Activated CD4-positive, CD25-positive, alpha-beta regulatory T cell treated with anti-CD3 and anti-CD28 coated beads, Interleukin-2, amount 50 U/mL, for 24 hours (primary cell): ENCODE measurements at regions not wholly inside any gene's neighbourhood (a gene's known extent, or its start where the extent isn't known, plus 50 kb on each side); places are given as distances from the start of the nearest gene placed in this dataset.

Experiments used
- ATAC-seq, 2 donors: fragments of 150-1000 bp; cut with Tn5 transposase; one replicate each; pipeline ENCODE4 v1.10.0; 2021; ENCODE audit warnings: mild to moderate bottlenecking in 1 of 2, moderate library complexity in 1 of 2

- no peak for ATAC-seq
Measured at GRCh38 chr2:128835974-128836373, 517.3 kb upstream of the HS6ST1 start.

GRCh38 chr2:128836559-128837100, 518.0 kb upstream of the HS6ST1 start:
- no peak for ATAC-seq

- ATAC-seq: no peak
Measured at GRCh38 chr2:128838244-128838643, 519.6 kb upstream of the HS6ST1 start.

- ATAC-seq: no peak
Measured at GRCh38 chr2:128841803-128842202, 523.1 kb upstream of the HS6ST1 start.

- ATAC-seq: no peak
Measured at GRCh38 chr2:128867311-128867710, 548.6 kb upstream of the HS6ST1 start.

- no peak for ATAC-seq
Measured at GRCh38 chr2:128867936-128868636, 549.4 kb upstream of the HS6ST1 start.

GRCh38 chr2:128868686-128869551, 550.3 kb upstream of the HS6ST1 start:
- ATAC-seq: no peak

- no peak for ATAC-seq
Measured at GRCh38 chr2:128874608-128875007, 555.9 kb upstream of the HS6ST1 start.

- ATAC-seq: no peak
Measured at GRCh38 chr2:128876986-128877983, 558.6 kb upstream of the HS6ST1 start.

GRCh38 chr2:128879161-128879560, 560.5 kb upstream of the HS6ST1 start:
- no peak for ATAC-seq

- no peak for ATAC-seq
Measured at GRCh38 chr2:128894896-128895295, 576.2 kb upstream of the HS6ST1 start.

- ATAC-seq: no peak
Measured at GRCh38 chr2:128901572-128902391, 583.1 kb upstream of the HS6ST1 start.

GRCh38 chr2:128903637-128904036, 585.0 kb upstream of the HS6ST1 start:
- ATAC-seq: no peak

GRCh38 chr2:128911276-128911675, 592.6 kb upstream of the HS6ST1 start:
- ATAC-seq: no peak

GRCh38 chr2:128914320-128914719, 595.7 kb upstream of the HS6ST1 start:
- ATAC-seq: no peak

GRCh38 chr2:128921751-128922150, 603.1 kb upstream of the HS6ST1 start:
- no peak for ATAC-seq

- no peak for ATAC-seq
Measured at GRCh38 chr2:128922154-128922553, 603.5 kb upstream of the HS6ST1 start.

GRCh38 chr2:128925631-128926030, 607.0 kb upstream of the HS6ST1 start:
- ATAC-seq: no peak

GRCh38 chr2:128930101-128930500, 611.4 kb upstream of the HS6ST1 start:
- ATAC-seq: no peak

- no peak for ATAC-seq
Measured at GRCh38 chr2:128940378-128940777, 621.7 kb upstream of the HS6ST1 start.

GRCh38 chr2:128941751-128942150, 623.1 kb upstream of the HS6ST1 start:
- no peak for ATAC-seq

GRCh38 chr2:128949360-128949759, 630.7 kb upstream of the HS6ST1 start:
- ATAC-seq: no peak
